ENCODE measurements at regions not wholly inside any gene's neighbourhood (a gene's known extent, or its start where the extent isn't known, plus 50 kb on each side); places are given as distances from the start of the nearest gene placed in this dataset.

DNA sequence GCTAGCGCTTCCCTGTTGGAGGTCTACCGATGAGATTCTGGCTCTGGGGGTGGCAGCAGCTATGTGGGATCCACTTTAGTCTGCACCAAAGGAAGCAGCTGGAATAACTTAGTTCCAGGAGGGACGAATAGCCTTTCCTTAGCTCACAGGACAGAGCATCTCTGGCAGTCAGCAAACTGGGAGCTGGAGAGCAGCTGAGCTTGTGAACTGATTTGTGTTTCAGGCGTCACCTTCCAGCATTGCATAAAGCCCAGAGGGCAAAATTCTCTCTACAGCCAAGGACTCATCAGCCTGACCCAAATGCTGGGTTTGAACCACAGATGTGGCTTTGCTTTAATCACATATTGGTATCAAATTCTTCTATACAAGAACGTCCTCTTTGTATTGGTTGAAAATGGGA, 81.9 kb upstream of the PELI2 start:
- TF ChIP-seq ARNTL (CRISPR knock-in tag; IDR thresholded peaks at IDR 0.05; ENCODE audit: borderline replicate concordance, low read depth) (no peak), ZFP30 (CRISPR knock-in tag; IDR thresholded peaks at IDR 0.05) (no peak), ZFP3 (CRISPR knock-in tag; IDR thresholded peaks at IDR 0.05) (no peak)

Measured in SK-N-SH treated with all-trans-retinoic acid at 6 μM for 48 hours (cell line).